Omental fat pad (tissue), 3 donors: ENCODE measurements at regions not wholly inside any gene's neighbourhood (a gene's known extent, or its start where the extent isn't known, plus 50 kb on each side); places are given as distances from the start of the nearest gene placed in this dataset.
A peak's percentile ranks its signal among the peaks of the same experiment; 100 is the strongest.

Source experiments
- ATAC-seq: fragments of 150-250 bp; one replicate; pipeline ENCODE4 v1.9.1; 2016; ENCODE audit warnings: mild to moderate bottlenecking, moderate library complexity; ENCODE audit not compliant: low FRiP score
- DNase-seq: peaks from one replicate; pipeline ENCODE4 v3.0.0-alpha.2; 2019; ENCODE audit warnings: low spot score
- TF ChIP-seq, protein P1 (sequence below), 3 donors: fragments of 450-650 bp; IDR thresholded peaks; one replicate each; pipeline ENCODE4 v1.5.1; 2016 to 2017; ENCODE audit warnings: antibody characterized with exemption in 3 of 3, mild to moderate bottlenecking in 3 of 3, moderate library complexity in 2 of 3

DNA sequence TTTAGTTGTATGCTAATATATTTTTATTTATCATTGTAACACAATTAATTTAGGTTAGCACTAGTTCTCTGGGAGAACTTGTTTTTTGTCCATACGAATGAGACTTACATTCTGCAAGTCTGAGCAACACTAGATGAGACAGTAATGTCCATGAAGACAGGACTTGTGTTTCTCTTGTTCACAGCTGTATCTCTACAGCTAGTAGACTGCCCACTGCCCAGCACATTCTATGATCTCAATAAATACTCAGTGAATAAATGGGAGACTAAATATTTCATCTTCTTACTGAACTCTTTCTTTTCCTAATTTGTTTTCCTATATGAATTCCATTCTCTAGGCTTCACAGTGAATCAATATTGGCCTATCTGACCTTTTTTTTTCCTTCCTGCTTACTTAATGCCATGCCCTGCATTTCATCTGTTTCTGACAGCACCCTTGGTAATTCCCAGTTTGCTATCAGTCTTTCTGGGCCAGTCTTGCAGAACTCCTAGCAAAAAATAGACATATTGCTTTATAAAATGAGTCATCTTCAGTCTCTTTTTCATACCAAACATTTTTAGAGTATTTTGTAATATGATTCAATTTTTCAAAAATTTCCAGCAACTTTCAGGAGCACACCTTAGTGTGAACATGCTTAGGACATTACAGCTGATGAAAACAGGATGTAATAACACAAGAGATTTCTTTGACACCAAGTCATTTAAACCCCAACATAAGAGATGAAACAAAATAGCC is 185.5 kb upstream of the ATP2B1 start:
- TF ChIP-seq, protein P1, sequence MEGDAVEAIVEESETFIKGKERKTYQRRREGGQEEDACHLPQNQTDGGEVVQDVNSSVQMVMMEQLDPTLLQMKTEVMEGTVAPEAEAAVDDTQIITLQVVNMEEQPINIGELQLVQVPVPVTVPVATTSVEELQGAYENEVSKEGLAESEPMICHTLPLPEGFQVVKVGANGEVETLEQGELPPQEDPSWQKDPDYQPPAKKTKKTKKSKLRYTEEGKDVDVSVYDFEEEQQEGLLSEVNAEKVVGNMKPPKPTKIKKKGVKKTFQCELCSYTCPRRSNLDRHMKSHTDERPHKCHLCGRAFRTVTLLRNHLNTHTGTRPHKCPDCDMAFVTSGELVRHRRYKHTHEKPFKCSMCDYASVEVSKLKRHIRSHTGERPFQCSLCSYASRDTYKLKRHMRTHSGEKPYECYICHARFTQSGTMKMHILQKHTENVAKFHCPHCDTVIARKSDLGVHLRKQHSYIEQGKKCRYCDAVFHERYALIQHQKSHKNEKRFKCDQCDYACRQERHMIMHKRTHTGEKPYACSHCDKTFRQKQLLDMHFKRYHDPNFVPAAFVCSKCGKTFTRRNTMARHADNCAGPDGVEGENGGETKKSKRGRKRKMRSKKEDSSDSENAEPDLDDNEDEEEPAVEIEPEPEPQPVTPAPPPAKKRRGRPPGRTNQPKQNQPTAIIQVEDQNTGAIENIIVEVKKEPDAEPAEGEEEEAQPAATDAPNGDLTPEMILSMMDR (IDR thresholded peaks at IDR 0.05): no peak
- no peak for DNase-seq
- peak; percentile 95 for ATAC-seq

DNA sequence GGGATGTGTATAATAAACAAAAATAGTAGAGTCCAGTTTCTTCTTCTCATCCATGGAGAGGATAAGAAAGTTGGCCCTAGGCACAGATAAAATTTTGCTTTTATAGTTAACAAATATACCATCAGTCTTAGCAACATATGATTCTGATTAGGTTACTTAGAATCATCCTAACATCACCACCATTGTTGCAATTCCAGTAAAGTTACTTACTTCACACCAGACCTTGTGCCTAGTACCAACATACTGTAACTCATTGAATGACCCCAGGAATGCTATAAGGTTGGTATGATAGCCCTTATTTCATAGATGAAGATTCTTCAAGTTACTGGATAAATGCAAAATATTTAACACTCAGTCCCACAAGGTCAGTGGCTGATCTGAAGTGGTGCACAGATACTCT is 183.8 kb upstream of the ATP2B1 start:
- DNase-seq (no peak), ATAC-seq (no peak)
- TF ChIP-seq, protein P1 (IDR thresholded peaks at IDR 0.05): no peak

DNA sequence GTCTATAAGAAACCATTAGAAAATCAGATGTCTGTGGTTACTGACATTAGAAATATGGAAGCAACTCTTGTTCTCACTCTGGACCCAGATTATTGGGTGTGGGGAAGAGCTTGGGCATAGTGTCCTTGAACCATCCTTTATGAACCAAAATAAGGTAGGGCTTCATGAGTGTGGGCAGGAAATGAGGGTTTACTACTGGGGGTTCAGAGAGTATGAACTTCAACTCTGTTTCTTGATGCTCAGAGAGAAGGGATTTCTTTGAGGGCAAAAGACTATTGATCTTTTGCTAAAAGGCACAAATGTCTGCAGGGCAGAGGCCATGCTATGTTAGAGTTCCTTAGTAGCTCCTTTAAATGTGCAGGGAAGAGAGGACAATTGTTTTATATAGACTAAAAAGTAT is 183.3 kb upstream of the ATP2B1 start:
- ATAC-seq: no peak
- TF ChIP-seq, protein P1 (IDR thresholded peaks at IDR 0.05): no peak
- DNase-seq: no peak

DNA sequence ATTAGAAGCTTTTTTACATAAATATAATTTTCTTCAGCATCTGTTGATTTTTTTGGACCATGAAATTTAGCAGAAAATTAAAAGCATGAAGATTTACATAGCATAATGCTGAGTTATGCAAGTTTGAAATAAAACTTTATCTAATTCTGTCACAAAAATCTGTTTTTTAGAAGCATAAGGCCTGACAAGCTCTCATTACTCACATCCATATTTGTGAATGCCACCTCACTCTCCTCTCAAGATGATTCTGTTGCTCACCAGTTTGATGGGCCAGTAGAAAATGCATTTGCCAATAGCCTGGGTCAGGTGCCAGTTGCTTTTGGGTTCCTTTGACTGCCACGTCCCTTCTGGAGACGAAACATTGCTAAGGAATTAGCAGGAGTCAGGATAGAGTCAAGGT is 181.5 kb upstream of the ATP2B1 start:
- no peak for ATAC-seq
- no peak for DNase-seq
- TF ChIP-seq, protein P1 (IDR thresholded peaks at IDR 0.05): no peak

DNA sequence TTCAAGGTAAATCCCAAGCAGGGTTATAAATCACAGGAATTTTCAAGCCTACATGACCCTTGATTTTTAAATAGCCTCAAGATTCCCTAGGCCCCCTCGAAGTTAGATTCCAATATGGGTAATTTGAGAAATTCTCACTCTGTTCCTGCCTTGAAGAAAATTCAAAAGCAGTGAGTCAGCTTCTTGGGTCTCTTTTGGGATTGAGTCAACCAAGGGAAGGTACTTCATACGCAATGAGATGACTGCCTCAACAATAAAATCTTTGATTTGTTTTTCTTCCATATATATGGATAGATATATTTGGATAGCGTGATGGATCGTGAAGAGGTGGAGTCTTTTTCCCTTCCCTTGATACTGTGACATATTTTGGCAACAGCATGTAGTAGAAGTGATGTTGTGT is 180.4 kb upstream of the ATP2B1 start:
- DNase-seq: no peak
- ATAC-seq: no peak
- TF ChIP-seq, protein P1 (IDR thresholded peaks at IDR 0.05): no peak

DNA sequence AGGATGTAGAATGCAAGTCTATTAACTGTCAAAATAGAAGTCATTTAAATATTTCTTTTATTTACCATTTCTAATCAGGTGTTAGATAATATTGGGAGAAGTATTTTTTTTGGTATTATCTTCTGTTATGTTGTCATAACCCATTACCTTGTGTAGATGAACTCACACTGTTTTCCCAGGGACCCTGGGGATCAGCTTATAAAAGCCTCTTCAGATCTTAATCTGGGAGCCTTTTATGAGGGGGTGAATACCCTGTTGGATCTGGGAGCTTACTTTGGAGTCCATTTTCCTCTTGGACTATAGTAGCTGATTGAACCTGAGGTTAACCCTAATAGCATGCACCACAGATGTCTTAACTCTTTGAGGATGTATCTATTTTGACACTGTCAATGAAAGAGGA is 176.3 kb upstream of the ATP2B1 start:
- ATAC-seq (no peak), DNase-seq (no peak)
- TF ChIP-seq, protein P1 (IDR thresholded peaks at IDR 0.05): no peak

DNA sequence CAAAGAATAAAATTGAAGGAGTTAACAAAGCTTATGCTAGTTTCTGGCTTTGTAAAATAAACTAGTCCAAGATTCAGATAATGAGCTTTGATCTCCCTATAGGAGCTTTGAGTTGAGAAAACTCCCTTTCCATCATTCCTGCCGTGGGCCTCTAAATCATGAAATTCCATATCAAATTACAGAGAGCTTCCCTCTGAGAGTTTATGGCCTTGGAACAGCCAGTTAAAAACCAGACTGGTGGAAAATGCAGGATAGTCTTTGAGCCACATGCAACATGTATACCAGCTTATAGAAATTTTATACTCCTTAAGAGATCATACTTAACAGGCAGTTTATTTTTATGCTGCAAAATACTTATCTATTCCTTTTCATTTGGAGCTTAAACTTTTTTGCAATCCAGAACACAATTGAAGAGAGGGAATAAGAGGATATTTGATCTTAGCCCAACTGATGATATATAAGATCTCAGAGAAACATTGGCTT is 175.8 kb upstream of the ATP2B1 start:
- TF ChIP-seq, protein P1 (IDR thresholded peaks at IDR 0.05): no peak
- ATAC-seq: no peak
- no peak for DNase-seq
